Liver (tissue), 8 donors: ENCODE measurements at regions not wholly inside any gene's neighbourhood (a gene's known extent, or its start where the extent isn't known, plus 50 kb on each side); places are given as distances from the start of the nearest gene placed in this dataset.

Source experiments
- DNase-seq: peaks from one replicate; pipeline ENCODE4 v3.0.0-alpha.2; 2017; ENCODE audit warnings: low spot score
- H3K27ac ChIP-seq, 2 donors: one replicate each; pipeline ENCODE4 v1.7.0; 2013; ENCODE audit warnings: inconsistent platforms in 2 of 2, low read length in 2 of 2, control low read depth in 1 of 2, low read depth in 1 of 2, mild to moderate bottlenecking in 1 of 2
- H3K27me3 ChIP-seq, 4 donors: one replicate each; pipeline versions ENCODE4 v1.6.1 to v1.7.0; 2013; ENCODE audit warnings: low read length in 3 of 4, inconsistent platforms in 1 of 4, mild to moderate bottlenecking in 1 of 4, moderate library complexity in 1 of 4; ENCODE audit not compliant: control insufficient read depth in 4 of 4, insufficient read depth in 4 of 4
- H3K36me3 ChIP-seq, 4 donors: one replicate each; pipeline versions ENCODE4 v1.6.1 to v1.7.0; 2013; ENCODE audit warnings: low read length in 3 of 4, mild to moderate bottlenecking in 3 of 4, low read depth in 1 of 4, moderate library complexity in 1 of 4; ENCODE audit not compliant: control insufficient read depth in 4 of 4, insufficient read depth in 3 of 4
- H3K4me1 ChIP-seq, 4 donors: one replicate each; pipeline versions ENCODE4 v1.6.1 to v1.7.0; 2013; ENCODE audit warnings: low read length in 3 of 4, mild to moderate bottlenecking in 3 of 4, moderate library complexity in 1 of 4; ENCODE audit not compliant: control insufficient read depth in 4 of 4, insufficient read depth in 4 of 4
- H3K4me3 ChIP-seq, 3 donors: one replicate each; pipeline versions ENCODE4 v1.6.1 to v1.7.0; 2013; ENCODE audit warnings: low read length in 3 of 3, control low read depth in 1 of 3, low read depth in 1 of 3, mild to moderate bottlenecking in 1 of 3
- H3K9ac ChIP-seq, 2 donors: one replicate each; pipeline ENCODE4 v1.7.0; 2013; ENCODE audit warnings: low read length in 2 of 2, mild to moderate bottlenecking in 2 of 2, moderate library complexity in 2 of 2, control low read depth in 1 of 2, low read depth in 1 of 2
- H3K9me3 ChIP-seq, 4 donors: one replicate each; pipeline versions ENCODE4 v1.6.1 to v1.7.0; 2013; ENCODE audit warnings: low read length in 3 of 4; ENCODE audit not compliant: control insufficient read depth in 4 of 4
- CTCF ChIP-seq: fragments of 150-350 bp; IDR thresholded peaks from 2 replicates; pipeline ENCODE4 v1.5.1; 2017; ENCODE audit warnings: improper control_type of control experiment, low read depth, low read length; ENCODE audit not compliant: missing input control
- EGR1 ChIP-seq, 2 donors: IDR thresholded peaks; 2 replicates each; pipeline ENCODE4 v1.6.1; 2016 to 2018; ENCODE audit warnings: antibody characterized with exemption in 2 of 2, low read depth in 2 of 2
- FOXA2 ChIP-seq: IDR thresholded peaks from 2 replicates; pipeline ENCODE4 v1.6.1; 2016; ENCODE audit warnings: antibody characterized with exemption
- HNF4G ChIP-seq: IDR thresholded peaks from 2 replicates; pipeline ENCODE4 v1.6.1; 2016; ENCODE audit warnings: antibody characterized with exemption
- JUND ChIP-seq, 2 donors: IDR thresholded peaks; 2 replicates each; pipeline ENCODE4 v1.6.1; 2016; ENCODE audit warnings: antibody characterized with exemption in 2 of 2
- MAX ChIP-seq: IDR thresholded peaks from 2 replicates; pipeline ENCODE4 v1.6.1; 2016; ENCODE audit warnings: antibody characterized with exemption
- NR2F2 ChIP-seq: IDR thresholded peaks from 2 replicates; pipeline ENCODE4 v1.6.1; 2016; ENCODE audit warnings: antibody characterized with exemption
- RAD21 ChIP-seq, 2 donors: IDR thresholded peaks; 2 replicates each; pipeline ENCODE4 v1.6.1; 2016; ENCODE audit warnings: antibody characterized with exemption in 2 of 2, mild to moderate bottlenecking in 2 of 2
- REST ChIP-seq: IDR thresholded peaks from 2 replicates; pipeline ENCODE4 v1.6.1; 2016; ENCODE audit warnings: antibody characterized with exemption, mild to moderate bottlenecking
- RXRA ChIP-seq, 2 donors: IDR thresholded peaks; 2 replicates each; pipeline ENCODE4 v1.6.1; 2017 to 2018; ENCODE audit warnings: antibody characterized with exemption in 2 of 2, mild to moderate bottlenecking in 1 of 2
- SP1 ChIP-seq: IDR thresholded peaks from 2 replicates; pipeline ENCODE4 v1.6.1; 2018; ENCODE audit warnings: antibody characterized with exemption, mild to moderate bottlenecking
- TAF1 ChIP-seq: conservative IDR thresholded peaks from 2 replicates; pipeline ENCODE4 v1.6.1; 2016; ENCODE audit warnings: antibody characterized with exemption, mild to moderate bottlenecking
- YY1 ChIP-seq: IDR thresholded peaks from 2 replicates; pipeline ENCODE4 v1.6.1; 2016; ENCODE audit warnings: antibody characterized with exemption, mild to moderate bottlenecking
- WGBS: extraction: QIAGEN DNeasy Blood & Tissue Kit; methylation state at CpG from one replicate; pipeline ENCODE4 v1.1.7; 2013; 5-methylcytosine and 5-hydroxymethylcytosine counted together
- donor health status: healthy.
- donor health status: healthy.
- donor health status: healthy.
- donor health status: healthy.
- donor health status: healthy.

GRCh38 chr14:28340816-28341215 lies 425.8 kb upstream of the FOXG1 start:
- Histone ChIP-seq H3K9ac (no peak overlapping the region), H3K27ac (no peak overlapping the region), H3K4me1 (no peaks in the 10 kb centered on the region), H3K9me3 (no peaks in the 10 kb centered on the region), H3K27me3 (no peaks in the 10 kb centered on the region), H3K36me3 (no peaks in the 10 kb centered on the region), H3K4me3 (no peak overlapping the region)
- TF ChIP-seq SP1 (no peak), EGR1 (IDR thresholded peaks at IDR 0.05; ENCODE audit: low read depth in 2 of 2) (no peak), RAD21 (IDR thresholded peaks at IDR 0.05) (no peak), NR2F2 (no peak), MAX (no peak), YY1 (no peak)
- no peak for DNase-seq

- DNase-seq = no peak
- Histone ChIP-seq H3K27ac (no peak overlapping the region), H3K27me3 (peaks cover 0 to 2% (median 0%) of the 10 kb centered on the region in 4 donors), H3K9ac (no peak overlapping the region), H3K4me1 (no peaks in the 10 kb centered on the region), H3K36me3 (no peaks in the 10 kb centered on the region), H3K9me3 (no peaks in the 10 kb centered on the region), H3K4me3 (no peak overlapping the region)
- TF ChIP-seq JUND (IDR thresholded peaks at IDR 0.05) = no peak
- TF ChIP-seq MAX = no peak
- no peak for TF ChIP-seq REST
- no peak for TF ChIP-seq RXRA (IDR thresholded peaks at IDR 0.05)
- TF ChIP-seq NR2F2 = no peak
- no peak for TF ChIP-seq TAF1
- no peak for TF ChIP-seq FOXA2
- TF ChIP-seq EGR1 (IDR thresholded peaks at IDR 0.05; ENCODE audit: low read depth in 2 of 2) = no peak
- TF ChIP-seq YY1 = no peak
- TF ChIP-seq CTCF = no peak
- no peak for TF ChIP-seq HNF4G
These were observed 422.2 kb upstream of the FOXG1 start for GRCh38 chr14:28344381-28344780.

GRCh38 chr14:28348797-28349196 lies 417.8 kb upstream of the FOXG1 start:
- no peak for TF ChIP-seq FOXA2
- TF ChIP-seq JUND (IDR thresholded peaks at IDR 0.05) = no peak
- Histone ChIP-seq H3K36me3 (no peaks in the 10 kb centered on the region), H3K9ac (no peak overlapping the region), H3K27me3 (peaks cover 0 to 2% (median 0%) of the 10 kb centered on the region in 4 donors), H3K27ac (no peak overlapping the region), H3K4me1 (no peaks in the 10 kb centered on the region), H3K9me3 (no peaks in the 10 kb centered on the region), H3K4me3 (no peak overlapping the region)
- DNase-seq = no peak
- 94% methylated on average over 5 of the region's 5 CpGs for WGBS
